ENCODE measurements at regions not wholly inside any gene's neighbourhood (a gene's known extent, or its start where the extent isn't known, plus 50 kb on each side); places are given as distances from the start of the nearest gene placed in this dataset.

DNA sequence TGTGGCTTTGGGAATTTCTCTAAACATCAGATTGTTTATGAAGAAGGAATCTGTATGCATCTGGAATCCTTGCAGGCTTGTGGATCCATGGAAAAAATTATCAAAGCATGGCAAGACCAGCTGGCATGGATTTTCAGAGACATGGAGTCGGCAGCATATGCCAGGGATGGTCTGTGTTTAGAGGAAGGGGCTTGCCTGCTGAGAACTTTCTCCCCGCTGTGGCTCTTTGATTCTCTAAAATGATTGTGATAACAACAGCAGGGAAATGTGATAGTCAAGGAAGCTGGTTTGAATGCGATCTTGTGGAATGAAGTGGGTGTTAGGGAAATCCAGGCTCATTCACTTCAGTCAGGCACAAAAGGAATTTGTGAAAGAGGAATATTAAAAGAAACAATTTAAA lies 245.7 kb upstream of the THRB start:
- intact Hi-C loops (cut with micrococcal nuclease): no loop called here

DNA sequence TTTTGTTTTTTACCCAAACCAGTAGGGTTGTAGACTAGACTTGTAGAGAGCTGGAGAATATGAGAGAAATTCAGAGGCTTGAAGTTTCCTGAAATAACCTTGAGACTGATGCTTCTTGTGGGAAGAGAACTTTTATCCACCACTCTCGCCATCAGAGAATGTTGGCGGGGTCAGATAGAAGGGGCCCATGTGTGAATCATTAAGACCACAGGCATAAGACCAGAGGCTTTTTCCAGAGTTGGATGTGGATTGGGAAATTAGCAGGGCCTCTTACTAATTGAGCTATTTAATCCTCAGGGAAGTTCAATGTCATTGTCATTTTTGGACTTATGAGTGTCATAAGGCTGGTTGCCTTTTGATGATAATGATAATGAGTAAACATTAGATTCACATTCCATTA lies 246.9 kb upstream of the THRB start:
- Histone ChIP-seq H3K27me3 (ENCODE audit: insufficient read depth, low read length) (no peaks in the 10 kb centered on the region), H3K4me3 (ENCODE audit: low read length in 2 of 2) (no peak overlapping the region), H3K4me1 (ENCODE audit: insufficient read depth, low read length) (no peaks in the 10 kb centered on the region), H3K9me3 (ENCODE audit: control insufficient read depth in 1 of 2, low read length in 2 of 2) (no peaks in the 10 kb centered on the region), H3K27ac (ENCODE audit: low read depth, low read length) (no peak overlapping the region), H3K36me3 (ENCODE audit: insufficient read depth, low read length) (no peaks in the 10 kb centered on the region)
- Mint-ChIP-seq H3K27me3 (no peaks in the 10 kb centered on the region), H3K4me3 (no peak overlapping the region), H3K9me3 (peaks cover 0 to 9% (median 4%) of the 10 kb centered on the region in 8 donors), H3K27ac (no peak overlapping the region), H3K36me3 (no peaks in the 10 kb centered on the region), H3K4me1 (no peaks in the 10 kb centered on the region)
- ChIA-PET POLR2A (ENCODE audit: partially characterized antibody) (no interaction called here), CTCF (ENCODE audit: partially characterized antibody) (no interaction called here)
- no peak for DNase-seq
- intact Hi-C loops (cut with micrococcal nuclease): no loop called here

More for the DNA sequence above, 245.7 kb upstream of the THRB start:
- H3K9me3 ChIP-seq (ENCODE audit: control insufficient read depth in 1 of 2, low read length in 2 of 2): no peaks in the 10 kb centered on the region
- no peak overlapping the region for H3K4me3 Mint-ChIP-seq
- H3K4me1 Mint-ChIP-seq: no peaks in the 10 kb centered on the region
- no peaks in the 10 kb centered on the region for H3K27me3 Mint-ChIP-seq
- no peaks in the 10 kb centered on the region for H3K4me1 ChIP-seq (ENCODE audit: insufficient read depth, low read length)
- peaks cover 0 to 9% (median 4%) of the 10 kb centered on the region in 8 donors for H3K9me3 Mint-ChIP-seq
- no peak overlapping the region for H3K27ac ChIP-seq (ENCODE audit: low read depth, low read length)
- ChIA-PET CTCF (ENCODE audit: partially characterized antibody) (interaction anchor here (1.2 kb wide), 1 partner anchor 10 kb away, joined by 3 read pairs; no protein-coding TSS in a partner anchor), POLR2A (ENCODE audit: partially characterized antibody) (no interaction called here)
- peak overlapping the region in 1 of 7 donors; percentile 47 for H3K27ac Mint-ChIP-seq
- H3K36me3 Mint-ChIP-seq: no peaks in the 10 kb centered on the region
- DNase-seq: no peak
- H3K36me3 ChIP-seq (ENCODE audit: insufficient read depth, low read length): no peaks in the 10 kb centered on the region
- no peak overlapping the region for H3K4me3 ChIP-seq (ENCODE audit: low read length in 2 of 2)
- H3K27me3 ChIP-seq (ENCODE audit: insufficient read depth, low read length): no peaks in the 10 kb centered on the region

DNA sequence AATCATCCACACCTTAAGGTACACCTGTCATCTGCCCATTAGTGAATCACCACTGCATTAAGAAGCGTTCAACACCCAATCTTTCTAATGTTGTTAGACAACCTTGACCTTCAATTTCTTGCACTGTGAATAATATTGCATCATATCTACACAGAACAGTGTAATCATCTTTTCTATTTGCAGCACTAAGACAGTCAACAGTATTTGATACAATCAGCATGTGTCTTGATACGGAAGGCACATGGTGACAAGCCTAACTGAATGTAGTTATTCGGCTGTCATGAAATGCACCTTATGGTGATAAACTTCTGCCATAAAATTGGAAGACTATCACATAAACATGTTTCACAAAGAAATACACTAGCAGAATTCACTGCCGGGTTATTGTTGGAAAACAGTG lies 253.9 kb upstream of the THRB start:
- intact Hi-C loops (cut with micrococcal nuclease): no loop called here
- H3K9me3 ChIP-seq (ENCODE audit: control insufficient read depth in 1 of 2, low read length in 2 of 2): no peaks in the 10 kb centered on the region

DNA sequence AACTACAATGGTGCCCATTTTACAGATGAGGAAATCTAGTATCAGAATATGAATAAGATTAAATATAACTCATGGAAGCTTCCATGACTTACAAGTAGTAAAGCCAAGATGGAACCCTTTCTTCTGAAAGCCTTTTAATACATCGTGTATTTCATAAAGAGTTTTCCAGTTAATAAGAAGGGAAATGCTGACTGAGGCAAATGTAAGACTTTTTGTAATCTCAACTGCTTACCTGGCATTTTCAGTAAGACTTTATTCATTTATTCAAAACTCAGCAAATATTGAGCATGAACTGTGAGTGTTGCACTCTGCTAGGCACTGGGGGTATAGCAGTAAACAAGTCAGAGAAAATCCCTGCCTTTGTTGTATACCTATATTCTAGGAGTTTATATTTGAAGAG lies 256.4 kb upstream of the THRB start:
- Mint-ChIP-seq H3K27me3 (no peaks in the 10 kb centered on the region), H3K27ac (no peak overlapping the region), H3K4me1 (no peaks in the 10 kb centered on the region), H3K36me3 (no peaks in the 10 kb centered on the region), H3K9me3 (peaks cover 0 to 7% (median 5%) of the 10 kb centered on the region in 8 donors), H3K4me3 (no peak overlapping the region)
- Histone ChIP-seq H3K4me1 (ENCODE audit: insufficient read depth, low read length) (no peaks in the 10 kb centered on the region), H3K27ac (ENCODE audit: low read depth, low read length) (no peak overlapping the region), H3K36me3 (ENCODE audit: insufficient read depth, low read length) (no peaks in the 10 kb centered on the region), H3K4me3 (ENCODE audit: low read length in 2 of 2) (no peak overlapping the region), H3K9me3 (ENCODE audit: control insufficient read depth in 1 of 2, low read length in 2 of 2) (no peaks in the 10 kb centered on the region), H3K27me3 (ENCODE audit: insufficient read depth, low read length) (no peaks in the 10 kb centered on the region)
- ChIA-PET CTCF (ENCODE audit: partially characterized antibody) (no interaction called here), POLR2A (ENCODE audit: partially characterized antibody) (no interaction called here)
- DNase-seq: no peak
- intact Hi-C loops (cut with micrococcal nuclease): no loop called here

More for the DNA sequence above, 253.9 kb upstream of the THRB start:
- H3K27me3 Mint-ChIP-seq: no peaks in the 10 kb centered on the region
- H3K9me3 Mint-ChIP-seq: peaks cover 0 to 6% (median under 1%) of the 10 kb centered on the region in 8 donors
- ChIA-PET POLR2A (ENCODE audit: partially characterized antibody) (no interaction called here), CTCF (ENCODE audit: partially characterized antibody) (no interaction called here)
- no peak overlapping the region for H3K4me3 Mint-ChIP-seq
- no peak overlapping the region for H3K4me3 ChIP-seq (ENCODE audit: low read length in 2 of 2)
- H3K27ac ChIP-seq (ENCODE audit: low read depth, low read length): no peak overlapping the region
- H3K36me3 Mint-ChIP-seq: no peaks in the 10 kb centered on the region
- DNase-seq: no peak
- no peaks in the 10 kb centered on the region for H3K36me3 ChIP-seq (ENCODE audit: insufficient read depth, low read length)
- no peaks in the 10 kb centered on the region for H3K4me1 Mint-ChIP-seq
- H3K27me3 ChIP-seq (ENCODE audit: insufficient read depth, low read length): no peaks in the 10 kb centered on the region
- no peak overlapping the region for H3K27ac Mint-ChIP-seq
- H3K4me1 ChIP-seq (ENCODE audit: insufficient read depth, low read length): no peaks in the 10 kb centered on the region

DNA sequence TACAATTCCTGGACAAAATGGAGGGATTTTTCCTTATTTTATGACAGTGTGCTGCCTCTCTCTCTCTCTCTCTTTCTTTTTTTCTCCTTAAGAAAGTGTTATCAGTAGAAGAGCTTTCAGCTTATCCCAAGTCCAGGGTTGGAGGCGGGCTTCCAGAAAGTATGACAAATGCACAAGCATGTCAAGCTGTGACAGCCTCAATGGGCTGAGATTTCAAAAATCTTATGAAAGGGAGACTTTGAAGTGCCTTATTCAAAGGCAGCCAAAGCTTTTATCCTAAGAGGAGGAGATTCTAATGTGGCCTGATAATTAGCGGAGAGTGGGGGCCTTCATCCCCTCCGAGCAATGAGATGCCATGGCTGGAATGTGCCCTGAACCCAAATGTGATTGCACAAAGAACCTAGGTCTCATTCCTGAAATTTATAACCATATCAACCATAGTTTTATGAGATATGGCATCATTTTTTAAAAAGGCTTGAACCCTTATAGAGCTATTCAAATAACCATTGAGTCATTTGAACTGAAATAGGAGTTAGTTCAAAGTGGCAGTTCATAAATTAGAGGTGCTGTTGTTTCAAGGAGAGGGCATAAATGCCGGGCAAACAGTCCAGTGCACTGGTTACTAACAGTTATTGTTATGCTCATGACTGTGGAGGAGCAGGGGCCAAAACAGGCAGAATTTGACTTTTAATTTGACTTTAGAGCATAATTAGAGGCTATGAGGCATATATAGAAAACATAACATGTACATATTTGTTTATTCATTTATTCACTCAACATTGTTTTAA lies 261.6 kb upstream of the THRB start:
- Mint-ChIP-seq H3K4me3 (no peak overlapping the region), H3K4me1 (no peaks in the 10 kb centered on the region), H3K9me3 (peaks cover 0 to 12% (median 5%) of the 10 kb centered on the region in 8 donors), H3K27me3 (no peaks in the 10 kb centered on the region), H3K36me3 (no peaks in the 10 kb centered on the region), H3K27ac (no peak overlapping the region)
- H3K36me3 ChIP-seq (ENCODE audit: insufficient read depth, low read length): no peaks in the 10 kb centered on the region
- no peak for DNase-seq
- H3K9me3 ChIP-seq (ENCODE audit: control insufficient read depth in 1 of 2, low read length in 2 of 2): no peaks in the 10 kb centered on the region
- intact Hi-C loops (cut with micrococcal nuclease): no loop called here
- H3K27ac ChIP-seq (ENCODE audit: low read depth, low read length): no peak overlapping the region
- POLR2A ChIA-PET (ENCODE audit: partially characterized antibody): no interaction called here
- H3K4me3 ChIP-seq (ENCODE audit: low read length in 2 of 2): no peak overlapping the region
- no peaks in the 10 kb centered on the region for H3K4me1 ChIP-seq (ENCODE audit: insufficient read depth, low read length)
- no peaks in the 10 kb centered on the region for H3K27me3 ChIP-seq (ENCODE audit: insufficient read depth, low read length)
- CTCF ChIA-PET (ENCODE audit: partially characterized antibody): no interaction called here

DNA sequence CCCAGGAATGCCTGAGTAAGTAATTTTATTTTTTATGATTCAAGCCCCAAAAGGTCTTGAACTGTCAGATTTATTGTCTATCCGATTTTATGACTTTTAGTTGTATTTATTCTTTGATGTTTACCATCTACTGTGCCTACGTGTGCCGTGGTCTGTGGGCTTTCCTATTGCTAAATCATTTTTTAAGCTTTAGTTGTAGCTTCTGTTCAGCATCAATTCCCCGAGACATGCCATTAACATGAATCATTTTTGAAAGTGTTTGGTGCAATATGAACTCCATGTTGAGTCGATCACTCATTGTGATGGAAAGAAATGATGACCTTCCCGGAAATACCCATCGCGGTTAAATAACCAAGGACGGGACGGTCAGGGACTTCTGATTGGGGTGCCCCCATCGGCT lies 268.7 kb upstream of the THRB start:
- Histone ChIP-seq H3K4me1 (ENCODE audit: insufficient read depth, low read length) (no peaks in the 10 kb centered on the region), H3K4me3 (ENCODE audit: low read length in 2 of 2) (no peak overlapping the region), H3K36me3 (ENCODE audit: insufficient read depth, low read length) (no peaks in the 10 kb centered on the region), H3K27me3 (ENCODE audit: insufficient read depth, low read length) (no peaks in the 10 kb centered on the region), H3K27ac (ENCODE audit: low read depth, low read length) (no peak overlapping the region), H3K9me3 (ENCODE audit: control insufficient read depth in 1 of 2, low read length in 2 of 2) (no peaks in the 10 kb centered on the region)
- no peak overlapping the region for H3K4me3 Mint-ChIP-seq
- intact Hi-C loops (cut with micrococcal nuclease): no loop called here
- H3K4me1 Mint-ChIP-seq: no peaks in the 10 kb centered on the region
- ChIA-PET POLR2A (ENCODE audit: partially characterized antibody) (no interaction called here), CTCF (ENCODE audit: partially characterized antibody) (no interaction called here)
- H3K27me3 Mint-ChIP-seq: no peaks in the 10 kb centered on the region
- DNase-seq: no peak
- H3K9me3 Mint-ChIP-seq: peaks cover 0 to 2% (median 0%) of the 10 kb centered on the region in 8 donors
- H3K27ac Mint-ChIP-seq: no peak overlapping the region
- no peaks in the 10 kb centered on the region for H3K36me3 Mint-ChIP-seq

DNA sequence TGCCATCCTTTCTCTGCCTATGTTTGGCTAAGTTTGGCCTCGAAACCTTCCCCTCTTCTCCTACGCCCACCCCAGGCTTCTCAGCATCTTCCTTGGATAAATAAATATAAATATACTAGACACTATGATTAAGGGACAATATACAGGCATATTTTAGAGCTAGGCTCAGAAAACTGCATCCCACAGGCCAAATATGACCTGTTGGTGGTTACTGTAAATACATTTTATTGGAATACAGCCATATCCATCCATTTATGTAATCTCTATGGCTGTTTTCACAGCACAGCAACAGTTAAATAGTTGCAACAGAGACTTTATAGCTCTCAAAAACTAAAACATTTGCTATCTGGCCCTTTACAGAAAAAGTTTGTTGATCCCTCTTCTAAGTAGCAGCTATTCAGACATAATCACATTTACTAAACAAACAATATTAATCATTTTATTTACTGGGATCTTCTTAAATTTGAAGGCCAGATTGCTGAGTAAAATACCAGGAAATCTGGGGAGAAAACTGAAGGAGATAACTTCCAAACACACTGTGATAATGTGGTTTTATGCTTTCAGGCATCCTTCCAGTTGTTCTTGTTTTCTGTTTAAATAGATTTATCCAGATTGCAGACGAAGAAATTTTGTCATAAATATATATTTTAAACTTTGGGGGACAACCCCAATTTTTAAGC lies 269.7 kb upstream of the THRB start:
- no peak overlapping the region for H3K27ac ChIP-seq (ENCODE audit: low read depth, low read length)
- Mint-ChIP-seq H3K4me1 (no peaks in the 10 kb centered on the region), H3K4me3 (no peak overlapping the region), H3K27ac (no peak overlapping the region), H3K27me3 (no peaks in the 10 kb centered on the region), H3K36me3 (no peaks in the 10 kb centered on the region), H3K9me3 (peaks cover 0 to 4% (median 0%) of the 10 kb centered on the region in 8 donors)
- H3K4me3 ChIP-seq (ENCODE audit: low read length in 2 of 2): no peak overlapping the region
- H3K27me3 ChIP-seq (ENCODE audit: insufficient read depth, low read length): no peaks in the 10 kb centered on the region
- no peaks in the 10 kb centered on the region for H3K36me3 ChIP-seq (ENCODE audit: insufficient read depth, low read length)
- no peaks in the 10 kb centered on the region for H3K9me3 ChIP-seq (ENCODE audit: control insufficient read depth in 1 of 2, low read length in 2 of 2)
- H3K4me1 ChIP-seq (ENCODE audit: insufficient read depth, low read length): no peaks in the 10 kb centered on the region
- ChIA-PET POLR2A (ENCODE audit: partially characterized antibody) (no interaction called here), CTCF (ENCODE audit: partially characterized antibody) (no interaction called here)
- no peak for DNase-seq
- intact Hi-C loops (cut with micrococcal nuclease): no loop called here
